DOHH2 (cell line): ENCODE measurements at regions not wholly inside any gene's neighbourhood (a gene's known extent, or its start where the extent isn't known, plus 50 kb on each side); places are given as distances from the start of the nearest gene placed in this dataset.

Source experiments
- H3F3A ChIP-seq: fragments of 200-600 bp; sonication (generic), shearing (Covaris generic); 2 replicates; pipeline ENCODE4 v1.6.0; 2016; ENCODE audit warnings: antibody characterized with exemption, mild to moderate bottlenecking; ENCODE audit not compliant: control insufficient read depth, insufficient read depth
- H3K27ac ChIP-seq: fragments of 200-600 bp; sonication (generic); 2 replicates; pipeline ENCODE4 v1.5.1; 2014; ENCODE audit warnings: low read depth, mild to moderate bottlenecking, low read length, moderate library complexity
- H3K27me3 ChIP-seq: fragments of 200-600 bp; sonication (generic); 2 replicates; pipeline ENCODE4 v1.6.1; 2014; ENCODE audit warnings: mild to moderate bottlenecking, low read length, mixed read lengths; ENCODE audit not compliant: control insufficient read depth
- H3K36me3 ChIP-seq: fragments of 200-600 bp; sonication (generic); 2 replicates; pipeline ENCODE4 v1.6.1; 2014; ENCODE audit warnings: mild to moderate bottlenecking, low read length, moderate library complexity, mixed read lengths; ENCODE audit not compliant: control insufficient read depth
- H3K4me1 ChIP-seq: fragments of 200-600 bp; sonication (generic); 2 replicates; pipeline ENCODE4 v1.6.1; 2014; ENCODE audit warnings: mild to moderate bottlenecking, low read length, mixed read lengths; ENCODE audit not compliant: control insufficient read depth
- H3K4me2 ChIP-seq: fragments of 200-600 bp; sonication (generic); 2 replicates; pipeline ENCODE4 v1.6.0; 2014; ENCODE audit warnings: mild to moderate bottlenecking, low read length, moderate library complexity
- H3K4me3 ChIP-seq: fragments of 200-600 bp; sonication (generic); 2 replicates; pipeline ENCODE4 v1.5.1; 2014; ENCODE audit warnings: mild to moderate bottlenecking, low read length, mixed read lengths
- H3K79me2 ChIP-seq: fragments of 200-600 bp; sonication (generic); 2 replicates; pipeline ENCODE4 v1.6.1; 2014; ENCODE audit warnings: mild to moderate bottlenecking, low read length, mixed read lengths; ENCODE audit not compliant: control insufficient read depth
- H3K9me2 ChIP-seq: fragments of 200-600 bp; sonication (generic); replicated peaks from 2 replicates; pipeline ENCODE4 v1.6.1; 2014; ENCODE audit warnings: mild to moderate bottlenecking, low read length, mixed read lengths; ENCODE audit not compliant: control insufficient read depth
- H3K9me3 ChIP-seq: fragments of 200-600 bp; sonication (generic); 2 replicates; pipeline ENCODE4 v1.6.1; 2014; ENCODE audit warnings: antibody characterized with exemption, low read length, mixed read lengths; ENCODE audit not compliant: control insufficient read depth, insufficient read depth
- H4K20me1 ChIP-seq: fragments of 200-600 bp; sonication (generic); 2 replicates; pipeline ENCODE4 v1.6.0; 2014; ENCODE audit warnings: low read depth, mild to moderate bottlenecking, antibody characterized with exemption, low read length, moderate library complexity; ENCODE audit not compliant: control insufficient read depth, insufficient read depth
- CTCF ChIP-seq: fragments of 200-600 bp; sonication (generic); IDR thresholded peaks from one replicate; pipeline ENCODE4 v1.5.1; 2014; ENCODE audit warnings: antibody characterized with exemption, mild to moderate bottlenecking, low read depth, low read length; ENCODE audit not compliant: poor library complexity, severe bottlenecking
- EZH2phosphoT487 ChIP-seq: fragments of 200-600 bp; sonication (generic); IDR thresholded peaks from 2 replicates; pipeline ENCODE4 v1.6.1; 2017; ENCODE audit warnings: borderline replicate concordance, mild to moderate bottlenecking, antibody characterized with exemption, low read length, moderate library complexity, mixed read lengths

GRCh38 chr10:123262456-123262855 lies 108.3 kb downstream of the BUB3 start:
- no peak overlapping the region for H3K27ac ChIP-seq

GRCh38 chr10:123266971-123267370 lies 112.8 kb downstream of the BUB3 start:
- H3F3A ChIP-seq: no peaks in the 10 kb centered on the region
- TF ChIP-seq EZH2phosphoT487: no peak
- no peak for TF ChIP-seq CTCF
- H3K9me3 ChIP-seq: no peaks in the 10 kb centered on the region
- no peak overlapping the region for H3K4me2 ChIP-seq
- H4K20me1 ChIP-seq: no peaks in the 10 kb centered on the region
- no peaks in the 10 kb centered on the region for H3K27me3 ChIP-seq
- H3K79me2 ChIP-seq: no peaks in the 10 kb centered on the region
- H3K27ac ChIP-seq: no peak overlapping the region
- H3K36me3 ChIP-seq: no peaks in the 10 kb centered on the region
- H3K4me3 ChIP-seq: no peak overlapping the region
- no peaks in the 10 kb centered on the region for H3K9me2 ChIP-seq
- H3K4me1 ChIP-seq: no peaks in the 10 kb centered on the region

More at GRCh38 chr10:123262456-123262855, 108.3 kb downstream of the BUB3 start:
- Histone ChIP-seq H3K27me3 (no peaks in the 10 kb centered on the region), H3K9me2 (no peaks in the 10 kb centered on the region), H3K9me3 (no peaks in the 10 kb centered on the region), H3K36me3 (no peaks in the 10 kb centered on the region), H3K4me3 (no peak overlapping the region), H4K20me1 (no peaks in the 10 kb centered on the region), H3F3A (no peaks in the 10 kb centered on the region), H3K4me2 (no peak overlapping the region), H3K79me2 (no peaks in the 10 kb centered on the region), H3K4me1 (no peaks in the 10 kb centered on the region)
- TF ChIP-seq EZH2phosphoT487 (no peak), CTCF (no peak)

- no peak overlapping the region for H3K27ac ChIP-seq
- H3K27me3 ChIP-seq: no peaks in the 10 kb centered on the region
- no peak overlapping the region for H3K4me2 ChIP-seq
- H3F3A ChIP-seq: no peaks in the 10 kb centered on the region
- no peak for TF ChIP-seq CTCF
- no peak for TF ChIP-seq EZH2phosphoT487
- no peaks in the 10 kb centered on the region for H3K36me3 ChIP-seq
- H3K4me3 ChIP-seq: no peak overlapping the region
- H3K9me2 ChIP-seq: no peaks in the 10 kb centered on the region
- H4K20me1 ChIP-seq: no peaks in the 10 kb centered on the region
- H3K9me3 ChIP-seq: no peaks in the 10 kb centered on the region
- H3K79me2 ChIP-seq: no peaks in the 10 kb centered on the region
- no peaks in the 10 kb centered on the region for H3K4me1 ChIP-seq
These were observed 114.9 kb downstream of the BUB3 start for GRCh38 chr10:123269017-123269552.
